GM12878 (cell line): ENCODE measurements at regions not wholly inside any gene's neighbourhood (a gene's known extent, or its start where the extent isn't known, plus 50 kb on each side); places are given as distances from the start of the nearest gene placed in this dataset.

ENCODE experiments used
- ASH2L ChIP-seq: fragments of 300-600, 200-600 bp; sonication (generic); IDR thresholded peaks from 2 replicates; pipeline ENCODE4 v1.6.1; 2017; ENCODE audit warnings: low read depth, mild to moderate bottlenecking, borderline replicate concordance
- BHLHE40 ChIP-seq, 2 experiments: fragments of 450-650 bp in 1 of 2; IDR thresholded peaks; 2 replicates each; pipeline ENCODE4 v1.6.1; 2011 to 2017; ENCODE audit warnings: low read depth in 2 of 2, borderline replicate concordance in 1 of 2, improper control_type of control experiment in 1 of 2, low read length in 1 of 2, mild to moderate bottlenecking in 1 of 2
- CBFB ChIP-seq: IDR thresholded peaks from 2 replicates; pipeline ENCODE4 v1.6.1; 2016; ENCODE audit warnings: antibody characterized with exemption, low read depth
- CBX5 ChIP-seq: sonication (generic); IDR thresholded peaks from 2 replicates; pipeline ENCODE4 v1.6.1; 2016; ENCODE audit warnings: low read depth, moderate library complexity, mild to moderate bottlenecking, inconsistent platforms
- CHD4 ChIP-seq: fragments of 200-600 bp; sonication (generic); IDR thresholded peaks from 2 replicates; pipeline ENCODE4 v1.6.1; 2016; ENCODE audit warnings: mild to moderate bottlenecking
- EGR1 ChIP-seq, 2 experiments: IDR thresholded peaks; 1 replicate in 1 of 2; 2 replicates in 1 of 2; pipeline ENCODE4 v1.6.1; 2011 to 2012; ENCODE audit warnings: low read depth in 2 of 2, low read length in 2 of 2, borderline replicate concordance in 1 of 2, mild to moderate bottlenecking in 1 of 2, moderate library complexity in 1 of 2
- FOXM1 ChIP-seq: IDR thresholded peaks from 2 replicates; pipeline ENCODE4 v1.6.1; 2012; ENCODE audit warnings: low read depth, mild to moderate bottlenecking, inconsistent platforms, low read length, moderate library complexity
- IKZF2 ChIP-seq, 2 experiments: fragments of 450-650 bp; IDR thresholded peaks; 2 replicates each; pipeline ENCODE4 v1.6.1; 2017; ENCODE audit warnings: mild to moderate bottlenecking in 2 of 2, moderate library complexity in 2 of 2
- MEF2B ChIP-seq: fragments of 450-650 bp; IDR thresholded peaks from 2 replicates; pipeline ENCODE4 v1.6.1; 2018; ENCODE audit warnings: mild to moderate bottlenecking, moderate library complexity; ENCODE audit not compliant: partially characterized antibody, poor library complexity, severe bottlenecking
- MTA3 ChIP-seq: IDR thresholded peaks from 2 replicates; pipeline ENCODE4 v1.6.1; 2012; ENCODE audit warnings: low read length, inconsistent platforms, borderline replicate concordance
- NFYA ChIP-seq: IDR thresholded peaks from 2 replicates; pipeline ENCODE4 v1.6.1; 2011; ENCODE audit warnings: low read depth, mild to moderate bottlenecking, low read length, improper control_type of control experiment, borderline replicate concordance
- NR2C1 ChIP-seq: fragments of 450-650 bp; IDR thresholded peaks from 2 replicates; pipeline ENCODE4 v1.6.1; 2017; ENCODE audit warnings: antibody characterized with exemption, mild to moderate bottlenecking, moderate library complexity
- PAX5 ChIP-seq: IDR thresholded peaks from 2 replicates; pipeline ENCODE4 v1.6.1; 2011; ENCODE audit warnings: low read depth, low read length, borderline replicate concordance
- PAX8 ChIP-seq: fragments of 450-650 bp; IDR thresholded peaks from 2 replicates; pipeline ENCODE4 v1.6.1; 2017; ENCODE audit warnings: mild to moderate bottlenecking, moderate library complexity
- POU2F2 ChIP-seq: IDR thresholded peaks from 3 replicates; pipeline ENCODE4 v1.6.1; 2011; ENCODE audit warnings: low read depth, mild to moderate bottlenecking, low read length, borderline replicate concordance
- PRDM15 ChIP-seq: fragments of 450-650 bp; formaldehyde crosslinking; IDR thresholded peaks from 2 replicates; pipeline ENCODE4 v1.4.0; 2020; ENCODE audit warnings: mild to moderate bottlenecking, moderate library complexity
- RAD51 ChIP-seq: fragments of 450-650 bp; IDR thresholded peaks from 2 replicates; pipeline ENCODE4 v1.6.1; 2016; ENCODE audit warnings: moderate library complexity, mild to moderate bottlenecking, inconsistent platforms
- TARDBP ChIP-seq: IDR thresholded peaks from 2 replicates; pipeline ENCODE4 v1.6.1; 2016; ENCODE audit warnings: borderline replicate concordance
- USF1 ChIP-seq: IDR thresholded peaks from 2 replicates; pipeline ENCODE4 v1.6.1; 2011; ENCODE audit warnings: borderline replicate concordance, low read depth, mild to moderate bottlenecking, moderate library complexity, mixed read lengths, low read length; ENCODE audit not compliant: insufficient read depth; ENCODE audit errors: extremely low read length
- YBX1 ChIP-seq: fragments of 450-650 bp; IDR thresholded peaks from 2 replicates; pipeline ENCODE4 v1.6.1; 2016; ENCODE audit warnings: antibody characterized with exemption
- ZBTB4 ChIP-seq: fragments of 450-650 bp; formaldehyde crosslinking; IDR thresholded peaks from 2 replicates; pipeline ENCODE4 v1.4.0; 2022; ENCODE audit warnings: mild to moderate bottlenecking, moderate library complexity
- ZNF384 ChIP-seq: IDR thresholded peaks from 2 replicates; pipeline ENCODE4 v1.6.1; 2012; ENCODE audit warnings: low read depth, mild to moderate bottlenecking, low read length, improper control_type of control experiment, borderline replicate concordance
- ZSCAN29 ChIP-seq: fragments of 450-650 bp; IDR thresholded peaks from 2 replicates; pipeline ENCODE4 v1.6.1; 2017; ENCODE audit warnings: mild to moderate bottlenecking, moderate library complexity

- peak; percentile 88 for TF ChIP-seq MEF2B
- TF ChIP-seq IKZF2 (IDR thresholded peaks at IDR 0.05) = peak; percentile 96 to 97
- no peak for TF ChIP-seq USF1
- no peak for TF ChIP-seq NFYA
- TF ChIP-seq BHLHE40 (IDR thresholded peaks at IDR 0.05; ENCODE audit: borderline replicate concordance in 1 of 2, low read depth in 2 of 2, low read length in 1 of 2) = peak; percentile 93 to 94
- TF ChIP-seq RAD51 = peak; percentile 87
- no peak for TF ChIP-seq ZBTB4 (CRISPR knock-in tag)
- no peak for TF ChIP-seq MTA3
- 0 out of 2 replicates have a peak, but pooled peaks have one; percentile 33 for TF ChIP-seq CBX5
- no peak for TF ChIP-seq NR2C1
- TF ChIP-seq ZNF384 = peak; percentile 81; the same call in 1 of the 2 replicates
- TF ChIP-seq ZSCAN29 = no peak
- no peak for TF ChIP-seq PRDM15
- TF ChIP-seq ASH2L = no peak
- TF ChIP-seq PAX5 = peak; percentile 71; the same call in 1 of the 2 replicates
- no peak for TF ChIP-seq YBX1
- peak; percentile 16; the same call in 1 of the 2 replicates for TF ChIP-seq FOXM1
- peak; percentile 73 for TF ChIP-seq CBFB
- no peak for TF ChIP-seq PAX8
- no peak for TF ChIP-seq EGR1 (IDR thresholded peaks at IDR 0.05; ENCODE audit: borderline replicate concordance in 1 of 2, low read depth in 2 of 2, low read length in 2 of 2)
- 0 out of 3 replicates have a peak, but pooled peaks have one; percentile 14 for TF ChIP-seq POU2F2
- no peak for TF ChIP-seq CHD4
- no peak for TF ChIP-seq TARDBP
Measured at GRCh38 chr5:56669534-56670483, 145.5 kb upstream of the MAP3K1 start (continued).
